Retinal pigment epithelial cell (primary cell): ENCODE measurements at regions not wholly inside any gene's neighbourhood (a gene's known extent, or its start where the extent isn't known, plus 50 kb on each side); places are given as distances from the start of the nearest gene placed in this dataset.
A peak's percentile ranks its signal among the peaks of the same experiment; 100 is the strongest.

Experiments
- DNase-seq: peaks from one replicate; pipeline ENCODE4 v3.0.0-alpha.2; 2010; ENCODE audit warnings: low read depth
- H3K4me3 ChIP-seq: 2 replicates; pipeline ENCODE4 v1.5.1; 2011; ENCODE audit warnings: mild to moderate bottlenecking, low read length, control low read depth, moderate library complexity
- CTCF ChIP-seq: conservative IDR thresholded peaks from 2 replicates; pipeline ENCODE4 v1.5.1; 2011; ENCODE audit warnings: low read depth, low read length, control low read depth, inconsistent platforms

GRCh38 chr13:40220299-40220935 lies 446.0 kb downstream of the FOXO1 start:
- TF ChIP-seq CTCF, result no peak
- no peak for DNase-seq
- no peak overlapping the region for H3K4me3 ChIP-seq

DNA sequence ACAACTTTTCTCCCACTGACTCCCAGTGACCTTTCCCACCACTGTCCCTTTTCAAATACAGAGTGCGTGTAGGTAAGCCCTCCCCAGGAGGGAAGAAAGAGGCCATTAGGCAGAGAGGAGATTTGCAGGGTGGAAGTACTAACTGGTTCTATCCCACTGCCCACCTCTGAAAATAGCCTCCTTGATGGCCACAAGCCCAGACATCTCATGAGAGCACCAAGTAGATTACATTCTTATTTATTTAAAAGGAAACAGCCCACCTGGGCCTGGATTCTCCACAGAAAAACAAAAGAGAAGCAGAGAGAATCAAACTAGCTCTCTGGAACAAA lies 445.3 kb downstream of the FOXO1 start:
- TF ChIP-seq CTCF, result no peak
- no peak overlapping the region for H3K4me3 ChIP-seq
- no peak for DNase-seq

DNA sequence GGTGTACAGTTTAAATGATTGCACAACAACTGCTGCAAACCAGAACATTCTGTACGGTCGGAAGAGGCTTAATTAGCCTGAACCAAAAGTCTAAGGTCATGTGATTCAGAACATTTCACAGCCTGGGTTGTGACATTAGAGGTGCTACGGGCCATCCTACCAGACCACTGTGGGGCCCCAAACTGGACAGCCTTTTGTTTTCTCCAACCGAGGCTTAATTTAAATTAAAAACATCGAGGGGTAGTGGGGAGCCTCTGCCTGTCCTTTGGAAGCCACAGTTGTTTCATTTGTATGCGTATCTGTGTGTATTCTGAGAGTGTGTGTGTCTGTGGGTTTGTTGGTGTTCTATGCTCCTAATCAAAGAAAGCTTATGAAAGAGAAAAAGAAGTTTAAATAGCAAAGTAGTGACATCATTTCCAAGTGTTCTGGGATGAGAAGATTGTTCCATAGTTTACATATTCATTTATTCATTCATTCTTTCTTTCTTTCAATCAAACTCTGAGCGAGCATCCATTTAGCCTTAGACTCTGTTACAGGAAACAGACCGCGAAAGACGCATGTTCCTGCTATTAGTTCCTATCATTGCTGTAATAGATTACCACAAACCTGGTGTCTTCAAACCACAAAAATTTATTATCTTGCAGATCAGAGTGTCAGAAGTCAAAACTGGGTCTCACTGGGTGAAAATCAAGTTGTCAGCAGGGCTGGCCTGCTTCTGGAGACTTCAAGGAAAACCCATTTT lies 444.8 kb downstream of the FOXO1 start:
- no peak overlapping the region for H3K4me3 ChIP-seq
- TF ChIP-seq CTCF, result no peak
- DNase-seq, result peak; percentile 34

- no peak for DNase-seq
- no peak for TF ChIP-seq CTCF
- no peak overlapping the region for H3K4me3 ChIP-seq
Observed at GRCh38 chr13:40223585-40223984, 442.9 kb downstream of the FOXO1 start.

DNA sequence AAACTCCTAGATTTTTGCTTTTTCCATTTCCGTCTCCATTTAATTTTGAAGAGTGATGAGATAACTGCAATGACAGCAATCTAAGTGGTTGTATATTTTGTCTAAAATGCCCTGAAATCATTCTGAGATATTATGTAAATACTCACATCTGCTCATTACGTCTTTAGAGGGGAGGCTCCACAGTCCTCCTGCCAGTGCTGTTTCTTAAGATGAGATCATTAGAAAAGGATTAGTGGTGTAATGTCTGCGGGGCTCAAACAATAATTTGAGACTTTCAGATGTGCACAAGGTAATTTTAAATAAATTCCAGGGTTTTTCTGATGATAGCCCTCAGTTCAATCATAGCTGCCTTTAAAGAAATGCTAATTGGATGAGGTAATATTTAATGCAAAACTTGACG lies 437.9 kb downstream of the FOXO1 start:
- H3K4me3 ChIP-seq, result no peak overlapping the region
- no peak for TF ChIP-seq CTCF
- peak; percentile 35 for DNase-seq

DNA sequence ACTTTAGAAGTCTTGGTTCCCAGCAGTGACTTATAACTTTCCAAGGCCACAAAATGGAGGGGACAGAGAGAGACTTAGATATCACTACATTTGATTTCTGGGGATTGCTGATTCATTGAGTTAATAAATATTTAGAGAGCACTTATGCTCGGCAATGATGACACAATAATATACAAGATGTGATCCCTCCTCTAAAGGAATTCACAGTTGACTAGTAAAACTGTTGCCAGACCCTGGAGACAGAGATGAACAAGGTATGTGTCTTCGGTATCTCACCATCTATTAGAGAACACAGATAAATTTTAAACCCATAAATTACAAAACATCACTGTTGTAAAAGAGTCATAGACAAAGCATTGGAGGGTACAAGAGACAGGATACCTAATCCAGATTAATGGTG lies 437.5 kb downstream of the FOXO1 start:
- no peak for TF ChIP-seq CTCF
- no peak overlapping the region for H3K4me3 ChIP-seq
- DNase-seq, result no peak

GRCh38 chr13:40230833-40231266 lies 435.6 kb downstream of the FOXO1 start:
- no peak for TF ChIP-seq CTCF
- DNase-seq, result peak; percentile 48
- no peak overlapping the region for H3K4me3 ChIP-seq
